CD4-positive, alpha-beta T cell treated with Interleukin-4 for 1 hour (primary cell): ENCODE measurements at regions not wholly inside any gene's neighbourhood (a gene's known extent, or its start where the extent isn't known, plus 50 kb on each side); places are given as distances from the start of the nearest gene placed in this dataset.
"Not testable (repeated sequence)": the region's sequence is repeated elsewhere in the genome, so short reads cannot be mapped to it uniquely, and the experiment has no call there.

Experiments
- DNase-seq, 2 donors: peaks; one replicate each; pipeline ENCODE4 v3.0.0-alpha.2; 2020 to 2022

DNA sequence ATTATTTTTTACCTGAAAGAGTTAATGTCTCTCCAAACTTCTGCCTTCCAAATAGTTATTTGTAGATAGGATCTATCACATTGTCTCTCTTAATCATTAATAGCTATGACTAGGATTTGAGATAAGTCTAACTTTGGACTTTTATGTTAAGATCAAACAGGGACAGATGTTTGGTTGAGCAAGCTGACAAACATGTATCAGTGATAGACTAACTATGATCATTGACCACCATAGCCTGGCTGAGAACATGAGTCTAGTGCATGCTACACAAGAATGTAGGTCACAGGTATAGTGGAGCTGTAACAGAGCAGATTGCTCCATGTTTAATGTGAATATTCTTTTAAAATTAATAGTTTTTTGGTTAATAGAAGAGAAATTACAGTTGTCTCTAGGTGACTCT lies 52.0 kb downstream of the SYT15B start:
- DNase-seq: not testable (repeated sequence)

GRCh38 chr10:47710443-47710842 lies 52.9 kb downstream of the SYT15B start:
- DNase-seq: not testable (repeated sequence)

DNA sequence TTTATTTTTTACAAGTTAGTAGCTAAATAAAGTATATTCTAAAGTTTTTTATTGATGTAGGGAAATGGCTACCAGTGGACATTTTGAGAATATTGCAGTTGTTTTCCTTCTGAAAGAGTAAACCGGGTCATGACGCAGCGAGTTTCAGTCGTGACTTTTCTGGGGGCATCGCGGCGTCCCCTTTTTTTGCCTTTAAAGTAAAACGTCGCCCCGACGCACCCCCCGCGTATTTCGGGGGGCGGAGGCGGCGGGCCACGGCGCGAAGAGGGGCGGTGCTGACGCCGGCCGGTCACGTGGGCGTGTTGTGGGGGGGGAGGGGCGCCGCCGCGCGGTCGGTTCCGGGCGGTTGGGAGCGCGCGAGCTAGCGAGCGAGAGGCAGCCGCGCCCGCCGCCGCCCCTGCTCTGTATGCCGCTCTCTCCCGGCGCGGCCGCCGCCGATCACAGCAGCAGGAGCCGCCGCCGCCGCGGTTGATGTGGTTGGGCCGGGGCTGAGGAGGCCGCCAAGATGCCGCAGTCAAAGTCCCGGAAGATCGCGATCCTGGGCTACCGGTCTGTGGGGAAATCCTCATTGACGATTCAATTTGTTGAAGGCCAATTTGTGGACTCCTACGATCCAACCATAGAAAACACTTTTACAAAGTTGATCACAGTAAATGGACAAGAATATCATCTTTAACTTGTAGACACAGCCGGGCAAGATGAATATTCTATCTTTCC lies 57.5 kb downstream of the SYT15B start:
- peak; percentile 73 to 77 for DNase-seq

DNA sequence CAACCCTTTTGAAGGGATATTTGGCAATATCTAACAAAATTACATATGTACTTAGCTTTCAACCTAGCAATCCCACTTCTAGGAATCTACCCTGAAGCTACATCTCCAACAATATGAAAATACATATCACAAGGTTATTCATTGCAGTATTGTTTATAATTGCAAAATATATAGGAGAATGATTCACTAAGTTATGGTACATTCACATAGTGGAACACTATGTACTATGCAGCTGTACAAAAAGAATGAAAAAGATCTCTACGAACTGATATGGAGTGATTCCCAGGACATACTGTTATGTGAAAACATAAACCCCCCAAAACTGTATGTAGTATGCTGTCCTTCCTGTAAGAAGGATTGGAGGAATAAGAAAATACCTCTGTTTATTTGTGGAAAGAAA lies 62.1 kb downstream of the SYT15B start:
- not testable (repeated sequence) for DNase-seq

DNA sequence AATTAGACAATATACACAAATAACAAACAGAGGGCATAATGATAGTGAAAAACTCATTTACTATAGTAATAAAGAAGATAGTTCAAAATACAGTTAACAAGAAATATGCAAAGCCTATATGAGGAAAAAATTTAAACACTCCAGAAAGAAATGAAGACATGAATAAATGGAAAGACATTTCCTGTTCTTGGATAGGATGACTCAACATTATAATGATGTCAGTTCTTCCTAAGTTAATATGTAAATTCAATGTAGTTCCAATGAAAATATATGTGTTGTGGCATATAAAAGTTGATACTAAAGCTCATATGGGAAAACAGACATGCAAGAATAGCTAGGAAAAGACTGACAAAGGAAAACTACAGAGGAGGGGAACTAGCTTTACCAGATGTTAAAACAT lies 63.5 kb downstream of the SYT15B start:
- DNase-seq: not testable (repeated sequence)

DNA sequence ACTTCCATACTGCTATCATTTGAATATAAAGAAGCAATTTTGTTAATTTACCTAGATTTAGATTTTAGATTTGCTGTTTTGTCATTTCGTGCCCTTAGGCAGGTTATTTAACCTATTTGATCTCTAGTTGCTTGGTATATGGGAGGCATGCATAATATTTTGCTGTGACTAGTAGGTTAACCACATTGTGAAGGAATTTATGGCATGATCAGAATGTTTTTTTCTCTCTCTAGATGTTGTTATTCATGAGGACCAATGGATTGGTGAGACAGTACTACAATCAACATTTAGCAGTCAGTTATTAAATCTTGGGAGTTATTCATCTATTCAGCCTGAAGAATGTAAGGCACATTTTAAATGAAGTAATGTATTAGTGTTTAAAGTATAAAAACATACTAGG lies 67.2 kb downstream of the SYT15B start:
- not testable (repeated sequence) for DNase-seq

- DNase-seq: not testable (repeated sequence)
Measured at GRCh38 chr10:47695149-47695548, 68.2 kb downstream of the SYT15B start.

- DNase-seq: not testable (repeated sequence)
Measured at GRCh38 chr10:47690304-47690703, 73.1 kb downstream of the SYT15B start.

GRCh38 chr10:47683826-47684475 lies 79.4 kb downstream of the SYT15B start:
- DNase-seq: not testable (repeated sequence)

DNA sequence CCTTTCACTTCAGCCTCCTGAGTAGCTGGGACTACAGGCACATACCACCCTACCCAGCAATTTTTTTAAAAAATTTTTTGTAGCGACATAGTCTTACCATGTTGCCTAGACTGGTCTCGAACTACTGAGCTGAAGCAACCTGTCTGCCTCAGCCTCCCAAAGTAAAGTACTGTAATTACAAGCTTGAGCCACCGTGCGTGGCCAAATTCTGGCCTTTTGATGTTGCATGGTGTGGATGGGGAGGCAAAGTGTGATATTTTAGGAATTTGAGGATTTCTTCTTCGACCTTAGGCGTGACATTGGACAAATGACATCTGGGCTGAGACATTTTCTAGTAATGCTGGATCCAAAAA lies 81.8 kb downstream of the SYT15B start:
- not testable (repeated sequence) for DNase-seq

GRCh38 chr10:47680848-47681637 lies 82.3 kb downstream of the SYT15B start:
- not testable (repeated sequence) for DNase-seq

- not testable (repeated sequence) for DNase-seq
Measured at GRCh38 chr10:47676102-47676501, 87.3 kb downstream of the SYT15B start.

GRCh38 chr10:47675577-47675976 lies 87.8 kb downstream of the SYT15B start:
- not testable (repeated sequence) for DNase-seq

DNA sequence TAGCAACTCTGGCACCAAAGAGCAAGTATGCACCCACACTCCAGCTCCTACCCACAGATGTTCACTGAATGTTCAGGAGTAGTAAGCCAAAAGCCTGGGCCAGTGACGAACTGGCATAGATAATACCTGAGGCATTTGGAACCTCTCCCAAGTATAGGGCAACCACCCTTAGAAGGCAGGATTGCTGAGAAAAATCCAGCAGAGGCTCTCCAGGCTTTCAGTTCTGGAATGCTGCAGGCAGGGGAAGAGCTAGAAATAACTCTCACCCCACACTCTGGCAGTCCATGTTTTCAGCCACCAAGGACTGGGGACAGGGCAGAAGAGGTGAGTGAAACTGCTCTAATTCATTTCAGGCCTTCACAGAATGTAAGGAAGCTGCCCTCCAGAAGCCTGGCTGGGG lies 90.3 kb downstream of the SYT15B start:
- DNase-seq: not testable (repeated sequence)

DNA sequence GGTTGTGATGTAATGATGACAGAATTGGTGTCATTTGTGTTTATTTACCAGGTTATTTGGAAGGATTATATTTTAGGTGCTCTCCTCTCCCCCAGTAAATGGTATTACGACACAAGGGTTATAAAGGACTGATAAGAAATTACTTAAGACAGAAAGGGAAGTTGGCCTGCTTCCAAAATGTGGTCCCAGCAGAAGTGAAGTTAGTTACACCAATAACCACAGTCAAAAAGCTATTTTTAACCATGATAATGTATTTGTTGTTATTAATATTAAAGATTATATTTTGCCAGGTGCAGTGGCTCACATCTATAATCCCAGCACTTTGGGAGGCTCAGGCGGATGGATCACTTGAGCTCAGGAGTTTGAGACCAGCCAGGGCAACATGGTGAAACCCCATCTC lies 92.5 kb downstream of the SYT15B start:
- DNase-seq: not testable (repeated sequence)

DNA sequence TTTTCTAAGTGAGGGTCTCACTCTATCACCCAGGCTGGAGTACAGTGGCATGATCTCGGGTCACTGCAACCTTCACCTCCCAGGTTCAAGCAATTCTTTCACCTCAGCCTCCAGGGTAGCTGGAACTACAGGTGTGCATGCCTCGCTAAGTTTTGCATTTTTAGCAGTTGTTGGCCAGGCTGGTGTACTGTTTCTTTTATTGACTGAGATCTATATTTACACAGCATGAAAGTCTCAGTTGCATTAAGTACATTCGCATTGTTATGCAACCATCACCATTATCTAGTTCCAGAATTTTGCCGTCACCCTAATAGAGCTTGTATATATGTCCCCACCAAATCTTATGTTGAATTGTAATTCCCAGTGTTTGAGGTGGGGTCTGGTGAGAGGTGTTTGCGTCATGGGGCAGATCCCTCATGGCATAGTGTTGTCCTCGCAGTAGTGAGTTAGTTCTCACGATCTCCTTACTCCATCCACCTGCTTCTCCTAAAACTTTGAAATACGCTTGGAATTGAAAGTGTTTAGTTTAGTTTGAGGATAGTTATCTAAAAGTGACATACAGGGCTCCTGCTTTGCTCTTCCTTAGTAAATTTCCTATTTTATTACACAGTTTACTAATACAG lies 101.3 kb downstream of the SYT15B start:
- not testable (repeated sequence) for DNase-seq

GRCh38 chr10:47656732-47657131 lies 106.7 kb downstream of the SYT15B start:
- not testable (repeated sequence) for DNase-seq

DNA sequence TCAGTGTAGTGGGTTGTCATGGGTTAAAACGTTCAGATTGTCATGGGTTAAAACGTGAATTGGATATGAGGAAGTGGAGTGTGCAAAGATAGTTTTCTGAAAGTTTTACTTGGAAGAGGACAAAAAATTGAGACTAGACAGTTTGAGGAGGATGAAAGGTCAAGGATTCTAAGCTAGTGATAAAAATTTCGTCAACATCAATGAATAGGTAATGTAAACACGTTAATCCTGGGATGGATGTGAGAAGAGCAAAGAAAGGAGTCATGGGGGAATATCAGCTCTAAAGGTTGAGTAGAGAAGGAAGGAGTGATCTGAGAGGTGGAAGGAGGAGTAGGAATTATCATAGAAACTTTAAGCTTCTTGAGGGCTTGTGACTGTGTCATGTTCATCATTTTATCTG lies 109.2 kb downstream of the SYT15B start:
- DNase-seq: not testable (repeated sequence)

DNA sequence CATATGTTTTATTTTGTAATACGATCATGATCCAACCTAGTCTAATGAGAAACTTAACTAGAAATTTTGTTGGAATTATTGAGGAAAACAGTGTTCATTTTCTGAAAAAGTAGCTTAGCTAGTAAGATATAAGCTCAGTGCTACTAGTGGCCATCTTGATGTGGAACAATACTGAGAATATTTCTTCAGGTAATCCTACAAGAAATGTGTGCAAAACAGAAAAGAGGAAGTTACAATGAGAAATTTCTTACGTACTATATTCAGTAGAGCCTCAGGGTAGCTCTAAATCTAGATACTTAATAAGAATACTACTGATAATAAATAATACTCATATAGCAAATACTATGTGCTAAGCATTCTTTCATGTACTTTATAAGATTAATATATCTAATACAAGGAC lies 114.8 kb downstream of the SYT15B start:
- DNase-seq: not testable (repeated sequence)

GRCh38 chr10:47647523-47648101 lies 115.8 kb downstream of the SYT15B start:
- not testable (repeated sequence) for DNase-seq

- DNase-seq: peak in 1 of 2 donors; percentile 33
Measured at GRCh38 chr10:47646686-47647273, 116.6 kb downstream of the SYT15B start.

- DNase-seq: not testable (repeated sequence)
Measured at GRCh38 chr10:47626975-47627374, 103.5 kb upstream of the AGAP9 start.
